ENCODE measurements at regions not wholly inside any gene's neighbourhood (a gene's known extent, or its start where the extent isn't known, plus 50 kb on each side); places are given as distances from the start of the nearest gene placed in this dataset.

DNA sequence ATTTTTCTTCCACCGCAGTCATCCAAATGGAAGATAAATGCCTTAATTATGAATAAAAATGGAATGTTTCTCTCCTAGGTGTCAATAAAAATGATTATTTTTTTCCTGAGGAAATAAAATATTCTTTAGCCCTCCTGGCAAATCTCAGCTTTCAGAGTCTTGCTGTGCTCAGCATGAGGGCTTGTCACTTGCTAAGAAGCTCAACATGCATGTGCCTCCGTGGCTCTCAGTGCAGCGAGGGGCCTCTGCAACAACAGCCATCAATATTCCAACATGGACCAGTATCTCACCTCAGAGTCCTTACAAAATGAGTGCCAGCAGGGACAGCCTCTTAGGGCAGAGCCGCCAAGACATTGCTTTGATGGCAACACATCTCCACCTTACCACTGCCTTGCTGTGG lies 159.5 kb upstream of the TMPO start:
- H3K4me2 ChIP-seq (ENCODE audit: insufficient read depth, insufficient read length, low read length): no peak overlapping the region
- H3K9ac ChIP-seq (ENCODE audit: extremely low read depth, insufficient read length, low read length): no peak overlapping the region
- H3K4ac ChIP-seq (ENCODE audit: low read depth, low read length): no peak overlapping the region
- no peak overlapping the region for H3K27ac Mint-ChIP-seq
- no peak overlapping the region for H3K56ac ChIP-seq (ENCODE audit: insufficient read length, low read depth, low read length)
- WGBS (ENCODE audit: extremely low coverage, insufficient read length, low lambda C conversion rate): no CpG with 5 or more reads among the region's 4 CpGs
- H3K9me3 Mint-ChIP-seq: no peaks in the 10 kb centered on the region
- H3K23ac ChIP-seq (ENCODE audit: insufficient read length, low read depth, low read length): no peak overlapping the region
- no peaks in the 10 kb centered on the region for H3K79me1 ChIP-seq (ENCODE audit: insufficient read depth, low read depth, low read length, poor library complexity, severe bottlenecking)
- peaks cover 0 to 6% of the 10 kb centered on the region in 2 experiments; a peak in 2 of 4 replicates for H3K4me1 Mint-ChIP-seq
- no peak overlapping the region for H3K18ac ChIP-seq (ENCODE audit: insufficient read length, low read depth, low read length)
- no peak overlapping the region for H2AK5ac ChIP-seq (ENCODE audit: insufficient read length, low read length)
- no peaks in the 10 kb centered on the region for H4K20me1 ChIP-seq (ENCODE audit: control insufficient read depth, insufficient read depth, insufficient read length)
- H2BK20ac ChIP-seq (ENCODE audit: low read depth, low read length, poor library complexity, severe bottlenecking): no peak overlapping the region
- no peak overlapping the region for H4K91ac ChIP-seq (ENCODE audit: insufficient read length, low read depth, low read length)
- no peak overlapping the region for H2BK120ac ChIP-seq (ENCODE audit: low read depth, low read length, poor library complexity, severe bottlenecking)
- H2BK12ac ChIP-seq (ENCODE audit: insufficient read length, low read depth, low read length): no peak overlapping the region
- H3K4me1 ChIP-seq (ENCODE audit: insufficient read depth, low read length): peaks cover 6% of the 10 kb centered on the region; the same call in 1 of the 2 replicates
- no peak for TF ChIP-seq CTCF (conservative IDR thresholded peaks at IDR 0.05)
- H3K27me3 Mint-ChIP-seq (ENCODE audit: low read depth): no peaks in the 10 kb centered on the region
- no peak overlapping the region for H3K27ac ChIP-seq (ENCODE audit: insufficient read length, low read depth, low read length)
- no peak overlapping the region for H3K14ac ChIP-seq (ENCODE audit: insufficient read depth, low read length)
- no peak overlapping the region for H3T11ph ChIP-seq (ENCODE audit: low read length)
- no peaks in the 10 kb centered on the region for H3K79me2 ChIP-seq (ENCODE audit: insufficient read depth, low read length)
- H3K9me3 ChIP-seq (ENCODE audit: control insufficient read depth, low read depth, low read length): no peaks in the 10 kb centered on the region
- no peak overlapping the region for H2BK5ac ChIP-seq (ENCODE audit: insufficient read length, low read length)
- no peak overlapping the region for H4K8ac ChIP-seq (replicated peaks; ENCODE audit: insufficient read length, low read depth, low read length)
- DNase-seq: no peak
- H3K23me2 ChIP-seq (ENCODE audit: insufficient read length, low read depth, low read length, poor library complexity, severe bottlenecking): no peaks in the 10 kb centered on the region
- H3K4me3 Mint-ChIP-seq: no peak overlapping the region
- H2BK15ac ChIP-seq (ENCODE audit: low read depth, low read length): no peak overlapping the region
- H3K27me3 ChIP-seq (ENCODE audit: insufficient read depth, low read length): no peaks in the 10 kb centered on the region
- no peaks in the 10 kb centered on the region for H3K36me3 Mint-ChIP-seq (ENCODE audit: insufficient read depth in 1 of 3, low read depth in 3 of 3)
- no peak overlapping the region for H4K5ac ChIP-seq (ENCODE audit: insufficient read length, low read depth, low read length)
- no peak overlapping the region for H2AFZ ChIP-seq (ENCODE audit: low read length)

Data from H9 (cell line).